Ammon's horn (tissue), 1 donor: ENCODE measurements at regions not wholly inside any gene's neighbourhood (a gene's known extent, or its start where the extent isn't known, plus 50 kb on each side); places are given as distances from the start of the nearest gene placed in this dataset.
"Not testable (repeated sequence)": the region's sequence is repeated elsewhere in the genome, so short reads cannot be mapped to it uniquely, and the experiment has no call there.

Experiments used
- DNase-seq: peaks from one replicate; pipeline ENCODE4 v3.0.0-alpha.2; 2016; ENCODE audit warnings: low spot score

DNA sequence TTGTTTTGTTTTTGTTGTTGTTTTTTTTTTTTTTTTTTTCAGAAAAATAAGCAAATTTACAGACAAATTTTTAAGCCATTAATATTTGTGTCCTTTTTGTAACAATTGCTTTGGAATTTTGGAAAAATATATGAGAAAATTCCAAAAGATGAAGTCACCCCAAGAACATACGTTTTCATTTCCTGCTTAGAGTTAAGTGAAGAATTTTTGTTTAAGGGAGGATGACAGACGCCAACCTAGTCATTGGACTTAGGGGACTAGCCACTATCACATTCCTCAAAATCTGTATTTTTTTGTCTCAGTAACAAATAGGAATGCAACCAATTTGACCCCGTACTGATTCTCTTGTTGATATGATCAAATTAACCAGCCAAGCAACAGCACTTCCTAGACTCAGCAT, 433.9 kb upstream of the SLC30A5 start:
- no peak for DNase-seq

DNA sequence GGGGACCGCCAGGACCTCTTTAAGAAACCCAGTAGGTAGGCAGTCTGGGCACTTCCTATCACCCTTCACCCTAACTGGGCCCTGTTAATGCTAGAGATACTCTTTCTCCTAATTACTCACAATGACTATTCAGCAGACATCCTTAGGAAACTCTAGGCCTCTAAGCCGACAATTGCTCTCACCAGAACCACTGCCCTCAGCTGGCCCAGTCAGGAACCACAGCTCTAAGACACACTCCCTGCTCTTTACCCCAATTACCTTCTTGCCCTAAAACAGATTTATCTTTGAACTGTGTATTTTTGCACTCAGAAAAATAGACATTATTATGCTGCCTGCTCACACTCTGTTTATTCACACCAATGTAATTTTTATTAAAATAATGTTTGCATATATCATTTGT, 432.6 kb upstream of the SLC30A5 start:
- DNase-seq, result no peak

DNA sequence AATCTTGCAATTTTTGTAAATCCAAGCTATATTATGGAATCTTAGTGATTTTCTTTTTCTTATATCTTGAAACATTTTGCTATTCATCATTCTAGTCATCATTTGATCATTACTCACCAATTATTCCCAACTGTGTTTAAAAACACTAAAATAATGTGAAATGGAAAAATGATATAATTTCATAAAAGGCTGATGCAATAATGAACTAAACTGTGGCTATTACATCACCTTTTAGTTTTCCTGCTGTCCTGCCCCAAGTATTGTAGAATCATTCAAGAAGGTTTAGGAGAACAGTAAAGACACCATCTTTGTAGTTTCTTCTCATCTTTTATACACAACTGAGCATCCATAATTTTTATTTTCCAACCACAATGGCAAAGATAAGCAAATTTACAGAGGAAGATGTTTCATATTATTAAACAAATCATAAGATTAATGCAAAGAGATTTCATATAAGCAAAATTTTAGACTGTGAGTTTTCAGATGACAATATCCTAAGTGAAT, 431.0 kb upstream of the SLC30A5 start:
- DNase-seq, result no peak

DNA sequence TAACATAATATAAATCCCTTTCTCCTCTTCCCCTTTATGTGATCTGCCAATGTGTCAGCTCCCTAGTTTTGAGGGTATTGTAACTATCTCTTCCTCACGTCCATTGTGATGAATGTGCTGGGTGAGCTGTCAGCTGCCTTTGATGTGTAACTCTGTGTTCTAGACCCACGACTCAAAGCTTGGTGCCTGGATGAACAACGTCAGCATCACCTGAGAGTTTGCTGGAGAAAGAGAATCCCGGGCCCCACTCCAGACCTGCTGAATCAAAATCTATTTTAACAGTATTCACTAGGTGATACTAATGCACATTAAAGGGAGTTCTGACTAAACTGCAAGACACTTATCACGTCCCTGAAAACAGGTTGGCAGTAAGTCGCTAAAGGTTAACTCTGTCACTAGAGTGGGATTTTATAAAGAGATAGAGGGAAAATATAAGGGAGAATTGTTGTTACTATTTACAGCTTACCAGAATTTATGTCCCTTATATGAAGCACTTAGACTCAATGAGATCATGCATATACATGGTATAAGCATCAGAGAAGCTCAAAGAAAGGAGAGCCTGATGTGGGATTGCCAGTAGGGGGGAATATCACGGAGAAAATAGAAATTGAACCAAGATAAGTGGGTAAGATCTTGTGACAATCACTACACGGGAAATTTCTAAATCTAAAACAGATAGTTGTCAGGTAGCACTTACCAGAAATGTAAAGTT, 423.8 kb upstream of the SLC30A5 start:
- no peak for DNase-seq

DNA sequence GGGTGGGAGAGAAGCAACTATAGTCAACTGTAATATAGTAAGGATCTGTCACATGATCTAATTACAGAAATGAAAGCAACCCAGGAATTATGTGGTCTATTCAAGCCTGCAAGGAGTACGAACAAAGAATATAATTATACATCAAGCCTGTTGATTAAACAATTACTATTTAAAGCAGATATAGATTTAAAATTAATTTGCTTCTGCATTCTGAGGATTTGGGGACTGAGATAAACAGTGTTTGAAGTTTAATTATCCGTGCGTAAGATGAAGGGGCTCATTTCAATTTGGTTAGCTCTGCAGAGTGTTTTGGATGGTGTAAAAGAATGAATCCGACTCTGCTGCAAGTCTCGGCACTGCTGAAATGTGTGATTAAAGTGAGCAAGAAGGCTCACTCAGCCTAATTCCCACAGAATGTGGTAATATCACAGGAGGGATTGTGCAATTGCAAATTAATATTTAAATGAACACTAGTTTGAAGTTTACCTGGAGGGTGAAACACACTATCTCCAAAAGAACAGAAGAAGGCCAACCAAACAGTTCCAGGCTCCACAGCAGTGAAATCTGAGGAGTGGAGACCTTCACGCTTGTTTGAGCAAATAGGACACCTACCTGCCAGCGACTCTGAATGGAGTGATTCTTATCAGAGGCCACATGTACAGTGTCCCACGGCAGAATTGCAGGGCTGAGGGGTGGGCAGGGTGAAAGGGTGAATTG, 420.6 kb upstream of the SLC30A5 start:
- no peak for DNase-seq

DNA sequence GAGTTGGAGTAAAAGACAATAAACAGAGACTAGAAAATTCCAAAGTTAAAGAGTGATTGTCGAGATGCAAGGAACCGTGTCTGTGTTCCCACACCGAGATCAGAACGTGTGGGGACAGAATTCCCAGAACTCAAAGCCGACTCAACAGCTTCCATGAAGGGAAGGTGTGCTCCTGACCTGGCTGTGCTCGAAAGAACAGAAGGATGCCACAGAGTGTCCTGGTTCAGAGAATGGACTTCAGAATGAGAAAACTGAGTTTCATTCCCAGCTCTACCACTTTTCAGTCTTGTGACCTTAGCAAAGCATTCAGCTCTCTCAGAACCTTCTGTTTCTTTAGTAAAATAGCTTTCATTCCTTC, 420.0 kb upstream of the SLC30A5 start:
- no peak for DNase-seq

DNA sequence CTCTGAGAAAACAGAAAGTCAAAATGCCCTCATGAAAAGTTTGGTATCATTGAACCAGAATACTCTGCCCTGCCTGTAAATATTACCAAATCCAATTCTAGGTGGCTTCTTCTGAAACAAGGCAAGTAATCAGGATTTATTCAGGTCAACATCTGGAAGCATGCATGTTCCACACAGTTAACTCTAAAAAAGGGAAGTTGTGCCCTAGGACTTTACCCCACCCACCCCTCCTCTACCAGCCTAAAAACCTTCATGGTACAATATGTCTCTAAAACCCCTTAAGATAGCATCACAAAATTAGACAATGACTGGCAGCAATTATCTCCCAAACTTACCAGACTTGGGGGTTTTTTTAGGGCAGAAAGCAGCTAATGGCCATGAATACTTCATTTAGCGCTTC, 414.8 kb upstream of the SLC30A5 start:
- no peak for DNase-seq

DNA sequence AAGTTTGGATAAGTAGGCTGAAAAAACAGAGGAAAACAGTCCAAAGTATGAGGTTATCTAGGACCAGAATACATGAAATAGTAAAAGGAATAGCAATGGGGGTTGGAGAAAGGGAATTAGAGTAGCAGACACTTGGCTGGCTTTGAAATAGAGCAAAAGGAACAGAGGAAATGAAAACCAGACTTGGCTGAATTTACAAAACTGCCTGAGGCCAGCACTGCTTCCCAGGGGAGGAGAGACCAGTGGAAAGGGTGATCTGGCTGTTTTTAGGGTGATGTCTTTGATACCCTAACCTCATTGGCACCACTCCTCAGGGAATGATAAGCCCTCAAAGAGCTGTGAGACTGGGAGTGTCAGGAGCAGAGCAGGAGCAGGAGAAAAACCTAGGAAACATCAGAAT, 413.4 kb upstream of the SLC30A5 start:
- no peak for DNase-seq

DNA sequence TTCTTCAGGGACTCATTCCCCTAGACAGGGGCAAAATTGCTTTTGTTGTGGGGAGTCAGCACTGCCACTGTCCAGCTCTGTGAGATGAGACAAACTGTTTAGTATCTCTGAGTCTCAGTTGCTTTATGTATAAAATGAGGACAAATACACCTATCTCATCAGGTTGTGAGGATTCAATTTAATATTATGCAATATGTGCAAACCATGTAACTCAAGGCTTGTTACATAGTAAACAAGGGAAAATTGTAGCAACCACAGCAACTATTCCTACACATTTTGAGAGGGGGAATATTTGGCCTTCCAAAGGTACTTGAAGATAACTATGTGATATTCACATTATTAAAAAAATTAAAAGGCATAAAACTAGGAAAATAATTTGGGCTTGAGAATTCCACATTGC, 411.9 kb upstream of the SLC30A5 start:
- DNase-seq, result no peak

DNA sequence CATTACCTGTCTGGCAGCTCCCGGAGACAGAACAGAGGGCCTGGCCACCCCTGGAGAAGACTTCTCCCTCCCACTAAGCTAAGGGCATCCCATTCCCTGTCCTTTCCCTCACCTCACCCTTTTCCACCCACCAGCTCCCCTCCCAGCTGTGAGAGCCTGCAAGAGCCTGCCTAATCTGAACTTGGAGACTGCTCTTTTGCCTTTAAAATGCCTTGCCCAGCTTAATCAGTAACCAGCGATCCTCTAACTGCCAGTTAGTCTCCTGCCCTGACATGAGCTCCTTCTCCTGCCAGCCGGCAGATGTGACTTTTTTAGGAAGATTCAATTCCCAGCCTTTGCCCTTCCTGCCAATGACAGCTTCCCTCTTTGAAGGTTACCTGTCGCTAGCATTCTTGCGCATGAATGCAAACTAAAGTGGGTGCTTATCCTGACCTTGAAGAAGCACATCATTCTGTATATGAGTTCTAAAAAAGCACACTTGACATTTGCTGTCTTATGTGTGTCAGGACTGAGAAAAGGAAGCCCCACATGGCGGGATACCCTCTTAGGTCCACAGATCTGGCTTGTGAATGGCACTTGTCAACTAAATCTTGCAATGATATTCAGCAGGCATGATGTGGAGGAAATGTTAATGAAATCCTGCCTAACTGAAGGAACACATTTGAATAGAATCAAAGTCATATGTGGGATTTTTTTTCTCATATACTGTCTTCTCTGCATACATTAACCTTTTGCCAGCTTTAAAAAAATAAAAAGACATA, 411.2 kb upstream of the SLC30A5 start:
- no peak for DNase-seq

DNA sequence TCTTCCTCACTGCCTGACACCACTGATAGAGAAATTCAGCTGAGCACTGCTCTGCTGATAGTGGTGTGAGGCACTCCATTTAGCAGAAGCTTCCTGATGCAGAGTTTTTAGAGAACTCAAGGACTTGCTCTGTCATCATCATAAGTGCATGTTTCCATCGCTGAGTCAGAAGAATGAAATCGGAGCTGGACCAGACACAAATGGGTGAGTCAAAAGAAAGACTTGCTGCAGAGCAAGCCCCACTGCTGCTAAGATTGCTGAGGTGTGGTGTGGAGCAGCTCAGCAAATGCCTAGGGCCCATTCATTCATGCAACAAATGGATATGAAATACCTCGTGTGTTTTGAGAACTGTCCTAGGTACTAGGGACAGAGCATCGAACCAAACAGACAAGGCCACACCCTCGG, 410.2 kb upstream of the SLC30A5 start:
- peak; percentile 20 for DNase-seq

DNA sequence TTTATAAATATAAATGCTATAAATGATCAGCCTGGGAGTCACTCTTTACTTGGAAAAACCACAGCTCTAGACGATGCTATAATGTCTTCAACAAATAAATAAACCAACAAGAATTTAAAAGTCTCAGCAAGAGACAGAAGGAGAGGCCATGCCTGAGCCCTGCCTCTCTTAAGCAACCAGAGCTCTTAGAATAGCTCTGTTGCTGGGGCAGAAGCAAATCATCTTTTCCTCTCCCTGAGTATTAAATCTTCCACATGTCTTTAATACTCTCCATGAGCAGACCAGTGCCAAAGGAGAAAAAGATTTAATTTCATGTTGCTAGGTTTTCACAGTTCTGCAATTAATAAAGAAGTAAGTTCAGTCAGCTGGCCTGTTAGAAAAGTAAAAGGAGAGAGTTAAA, 408.0 kb upstream of the SLC30A5 start:
- DNase-seq, result no peak

DNA sequence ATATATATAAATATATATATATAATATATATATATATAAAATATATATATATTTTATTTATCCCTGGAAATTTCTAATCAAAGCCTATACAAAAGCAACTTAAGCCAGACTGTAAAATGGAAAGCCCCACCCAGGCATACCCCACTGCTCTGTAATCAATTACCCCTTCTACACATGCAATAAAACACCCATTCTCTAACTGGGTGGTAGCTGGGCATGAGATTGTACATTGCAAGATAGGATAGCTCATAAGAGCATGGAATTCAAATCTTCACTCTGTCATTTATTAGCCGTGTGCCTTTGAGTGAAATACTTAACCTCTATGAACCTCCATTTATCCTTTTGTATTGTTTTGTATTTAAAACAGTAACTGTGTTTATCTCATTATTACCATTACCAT, 405.3 kb upstream of the SLC30A5 start:
- no peak for DNase-seq

DNA sequence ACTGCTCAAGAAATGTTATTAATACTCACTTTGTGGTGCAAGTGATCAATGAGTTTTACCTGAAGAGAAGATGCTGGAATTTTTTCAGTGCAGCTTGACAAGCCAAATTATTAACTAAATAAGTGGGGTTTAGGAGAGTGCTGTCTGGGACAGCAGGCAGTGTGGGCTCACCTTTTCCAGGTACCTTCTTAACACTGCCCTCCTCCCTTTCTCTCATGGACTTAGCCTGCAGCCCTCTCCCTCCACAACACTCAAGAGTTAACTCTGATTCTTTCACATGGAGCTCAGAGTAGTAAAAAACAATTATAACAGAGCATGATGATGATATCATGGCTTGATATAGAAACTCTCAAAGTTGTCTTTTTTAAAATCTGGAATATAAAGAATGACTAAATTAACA, 404.8 kb upstream of the SLC30A5 start:
- DNase-seq, result no peak

DNA sequence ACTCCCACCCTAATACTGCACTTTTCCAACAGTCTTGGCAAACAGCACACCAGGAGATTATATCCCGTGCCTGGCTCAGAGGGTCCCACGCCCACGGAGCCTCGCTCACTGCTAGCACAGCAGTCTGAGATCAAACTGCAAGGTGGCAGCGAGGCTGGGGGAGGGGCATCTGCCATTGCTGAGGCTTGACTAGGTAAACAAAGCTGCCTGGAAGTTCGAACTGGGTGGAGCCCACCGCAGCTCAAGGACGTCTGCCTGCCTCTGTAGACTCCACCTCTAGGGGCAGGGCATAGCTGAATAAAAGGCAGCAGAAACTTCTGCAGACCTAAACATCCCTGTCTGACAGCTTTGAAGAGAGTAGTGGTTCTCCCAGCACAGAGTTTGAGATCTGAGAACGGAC, 401.9 kb upstream of the SLC30A5 start:
- not testable (repeated sequence) for DNase-seq

DNA sequence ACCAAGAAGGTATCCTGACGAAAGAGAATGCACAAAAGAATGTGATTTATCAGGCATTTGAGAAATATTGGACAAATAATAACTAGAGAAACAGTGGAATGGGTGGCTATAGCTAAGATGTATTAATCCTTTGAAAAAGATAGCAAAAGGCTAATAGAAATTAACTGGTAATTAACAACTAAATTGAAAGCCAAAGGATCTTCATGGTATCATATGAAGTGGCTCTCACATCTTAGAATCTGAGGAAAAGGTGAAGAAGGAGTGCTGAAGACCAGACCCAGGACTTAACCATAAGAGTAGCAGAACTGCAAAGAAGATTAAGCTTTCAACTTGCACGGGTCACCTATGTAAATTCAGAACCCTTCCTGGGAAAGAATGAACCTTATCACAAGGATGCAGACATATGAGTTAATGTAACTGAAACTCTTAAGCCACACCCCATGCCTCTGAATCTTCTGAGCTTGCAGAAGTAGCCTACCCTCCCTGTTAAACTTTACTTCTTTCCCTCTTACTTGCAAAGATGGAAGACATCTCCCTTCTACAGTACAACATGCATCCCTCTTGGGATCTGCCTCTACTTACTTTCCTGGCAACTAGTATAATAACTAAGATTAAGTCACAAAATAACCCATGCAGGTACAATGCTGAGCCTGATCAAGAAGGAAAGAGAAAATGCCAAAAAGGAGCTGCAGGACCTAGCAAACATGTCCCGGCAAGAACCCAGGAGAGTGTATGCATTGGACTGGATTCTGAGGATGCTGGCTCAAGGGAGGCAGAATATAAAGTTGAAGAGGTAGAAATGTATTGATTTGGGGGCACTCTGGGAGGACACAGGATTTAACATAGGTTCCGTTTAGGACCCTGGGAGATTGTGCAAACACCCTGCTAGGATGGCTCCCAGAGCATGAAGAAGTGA, 395.5 kb upstream of the SLC30A5 start:
- DNase-seq, result no peak

DNA sequence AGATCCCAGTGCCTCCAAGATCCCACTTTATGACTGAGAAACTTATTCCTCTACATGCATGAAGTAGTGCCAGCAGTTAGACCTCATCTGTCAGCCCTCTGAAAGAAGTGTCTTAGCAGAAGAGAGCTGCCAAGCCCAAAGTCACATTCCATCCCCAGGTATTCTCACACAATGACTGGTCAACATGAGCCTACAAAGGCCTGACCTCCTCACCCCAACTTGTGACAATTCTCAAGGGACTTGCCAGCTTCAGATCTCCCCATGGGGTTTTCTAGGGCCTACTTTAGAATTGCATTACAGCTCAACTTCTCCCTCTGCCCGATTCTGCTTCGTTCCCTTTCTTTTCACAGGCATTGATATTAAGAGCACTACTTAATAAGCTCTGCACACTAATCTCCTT, 393.8 kb upstream of the SLC30A5 start:
- no peak for DNase-seq

DNA sequence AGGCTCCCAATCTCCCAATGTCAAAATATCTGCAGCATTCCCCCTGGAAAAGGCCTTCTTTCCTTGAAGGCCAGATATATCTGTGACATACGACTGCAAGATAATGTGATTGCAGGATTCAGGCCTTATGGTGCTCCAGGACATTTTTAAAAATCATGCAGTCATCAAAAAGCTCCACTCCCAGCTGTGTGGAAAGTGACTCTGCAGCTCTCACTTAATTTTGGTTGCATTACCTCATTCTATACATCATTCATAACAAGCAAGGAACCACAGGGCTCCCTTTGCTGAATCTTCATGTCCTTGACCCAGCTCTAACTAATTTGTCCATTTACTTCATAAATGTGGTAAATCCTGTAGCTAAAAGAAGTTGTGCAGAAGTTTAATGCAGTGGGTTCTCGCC, 386.2 kb upstream of the SLC30A5 start:
- no peak for DNase-seq

DNA sequence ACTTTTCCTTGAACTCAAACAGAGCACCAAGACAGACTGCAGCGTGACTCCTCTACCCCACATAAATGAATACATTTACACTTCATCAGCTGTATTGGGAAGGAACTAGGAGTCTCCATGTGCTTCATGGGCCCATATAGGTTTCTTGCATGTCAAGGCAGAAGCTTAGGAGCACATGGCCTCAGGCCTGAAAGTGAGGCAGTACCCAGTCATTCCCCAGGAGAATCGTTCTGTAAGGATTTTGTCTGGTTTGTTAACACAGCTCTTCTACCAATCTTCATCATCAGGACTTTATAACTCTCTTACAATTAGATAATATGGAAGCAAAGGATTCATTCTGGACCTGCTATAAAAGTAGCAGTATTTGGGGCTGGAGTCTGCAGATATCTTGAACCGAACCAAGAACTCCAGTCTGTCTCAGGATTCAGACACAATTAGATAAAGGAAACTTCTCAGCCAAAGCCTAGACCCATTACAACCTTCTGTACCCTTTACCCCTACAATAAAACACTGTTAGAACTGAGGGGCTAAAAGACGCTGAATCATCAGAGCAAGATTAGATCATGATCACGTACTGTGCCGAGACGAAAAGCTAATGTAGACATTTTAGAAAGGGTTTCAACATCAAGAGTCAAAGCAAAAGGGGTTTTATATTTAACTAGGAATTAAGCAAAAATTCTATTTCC, 385.5 kb upstream of the SLC30A5 start:
- DNase-seq, result no peak

DNA sequence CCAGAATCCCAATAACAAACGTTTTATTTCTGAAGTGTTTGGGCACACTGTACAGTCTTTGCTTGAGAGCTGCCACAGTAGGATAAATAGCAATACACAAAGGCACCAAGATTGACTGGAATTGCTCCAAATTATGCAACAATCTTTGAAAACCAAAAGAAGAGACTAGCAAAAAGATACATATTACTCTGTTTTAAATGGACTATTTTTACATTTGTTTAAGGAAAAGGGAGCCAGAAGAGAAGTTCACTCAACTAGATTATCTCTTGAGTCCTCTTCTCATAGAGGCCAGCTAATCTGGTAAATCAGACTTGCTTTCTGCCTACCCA, 385.0 kb upstream of the SLC30A5 start:
- DNase-seq, result no peak

DNA sequence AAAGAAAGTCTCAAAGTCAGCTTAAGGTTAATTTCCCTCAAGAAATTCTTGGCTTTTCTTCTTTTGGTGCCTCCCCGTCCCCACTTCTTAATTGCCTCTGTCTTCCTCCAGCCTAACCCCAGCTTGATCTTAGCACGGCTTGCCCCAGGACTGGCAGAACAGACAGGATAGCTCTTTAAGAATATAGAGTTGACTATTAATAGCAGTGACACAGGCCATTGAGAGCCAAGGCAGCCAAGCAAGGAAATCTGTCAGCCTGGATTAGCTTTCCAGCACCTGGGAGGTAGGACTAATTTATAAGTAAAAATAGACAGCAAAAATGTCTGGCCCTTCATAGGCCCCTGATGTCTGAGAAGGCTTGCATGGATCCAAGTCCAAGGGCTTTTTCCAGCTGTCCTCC, 384.6 kb upstream of the SLC30A5 start:
- no peak for DNase-seq

DNA sequence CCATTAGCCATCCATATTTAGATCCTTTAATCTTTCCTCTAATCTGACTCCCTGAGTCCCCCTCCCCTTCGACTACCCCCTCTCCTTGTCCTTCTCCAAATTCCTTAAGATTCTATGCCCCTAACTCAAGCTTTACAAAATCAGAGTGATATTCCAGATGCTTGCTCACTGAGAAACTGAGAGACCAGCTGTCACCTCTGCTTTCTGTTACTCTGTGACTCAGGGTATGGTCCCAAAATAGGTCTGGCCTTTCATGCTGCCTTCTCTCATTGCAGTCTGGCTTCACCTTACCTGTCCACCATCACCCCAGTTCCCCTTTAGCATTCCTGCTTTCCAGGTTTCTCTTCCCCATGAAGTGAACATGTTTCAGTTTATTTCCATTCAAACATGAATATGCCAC, 383.3 kb upstream of the SLC30A5 start:
- no peak for DNase-seq
